ENCODE measurements at regions not wholly inside any gene's neighbourhood (a gene's known extent, or its start where the extent isn't known, plus 50 kb on each side); places are given as distances from the start of the nearest gene placed in this dataset.
"Not testable (repeated sequence)": the region's sequence is repeated elsewhere in the genome, so short reads cannot be mapped to it uniquely, and the experiment has no call there.

GRCh38 chr12:78562368-78563205 lies 302.0 kb upstream of the SYT1 start:
- no peak for DNase-seq
- H3K79me2 ChIP-seq (ENCODE audit: low read length), result no peaks in the 10 kb centered on the region

GRCh38 chr12:78563826-78564225 lies 300.7 kb upstream of the SYT1 start:
- no peaks in the 10 kb centered on the region for H3K4me1 ChIP-seq (ENCODE audit: low read length)
- H3K27ac ChIP-seq (ENCODE audit: low read length), result no peak overlapping the region
- DNase-seq, result no peak
- no peaks in the 10 kb centered on the region for H3K9me2 ChIP-seq (replicated peaks; ENCODE audit: insufficient read depth, low read length)
- H3K4me2 ChIP-seq (ENCODE audit: low read depth, low read length, poor library complexity, severe bottlenecking), result no peak overlapping the region
- no peak overlapping the region for H3K9ac ChIP-seq (ENCODE audit: low read length)
- H3K79me2 ChIP-seq (ENCODE audit: low read length), result no peaks in the 10 kb centered on the region
- H3K9me3 ChIP-seq (ENCODE audit: low read length), result no peaks in the 10 kb centered on the region
- H3K36me3 ChIP-seq (ENCODE audit: insufficient read depth, low read length), result no peaks in the 10 kb centered on the region
- no peaks in the 10 kb centered on the region for H4K20me1 ChIP-seq (ENCODE audit: insufficient read depth, low read depth, low read length)
- no peak overlapping the region for H3K4me3 ChIP-seq (ENCODE audit: low read length)
- H3K27me3 ChIP-seq (ENCODE audit: low read length), result no peaks in the 10 kb centered on the region
- no peak overlapping the region for H2AFZ ChIP-seq (ENCODE audit: low read length)

More at GRCh38 chr12:78562368-78563205, 302.0 kb upstream of the SYT1 start:
- Histone ChIP-seq H3K9me2 (replicated peaks; ENCODE audit: insufficient read depth, low read length) (no peaks in the 10 kb centered on the region), H3K4me1 (ENCODE audit: low read length) (no peaks in the 10 kb centered on the region), H3K27me3 (ENCODE audit: low read length) (no peaks in the 10 kb centered on the region), H3K27ac (ENCODE audit: low read length) (no peak overlapping the region), H2AFZ (ENCODE audit: low read length) (no peak overlapping the region), H3K4me2 (ENCODE audit: low read depth, low read length, poor library complexity, severe bottlenecking) (no peak overlapping the region), H4K20me1 (ENCODE audit: insufficient read depth, low read depth, low read length) (no peaks in the 10 kb centered on the region), H3K9me3 (ENCODE audit: low read length) (no peaks in the 10 kb centered on the region), H3K36me3 (ENCODE audit: insufficient read depth, low read length) (no peaks in the 10 kb centered on the region), H3K4me3 (ENCODE audit: low read length) (no peak overlapping the region), H3K9ac (ENCODE audit: low read length) (no peak overlapping the region)

GRCh38 chr12:78566456-78566855 lies 298.1 kb upstream of the SYT1 start:
- Histone ChIP-seq H3K27me3 (ENCODE audit: low read length) (no peaks in the 10 kb centered on the region), H3K9ac (ENCODE audit: low read length) (no peak overlapping the region), H3K4me1 (ENCODE audit: low read length) (no peaks in the 10 kb centered on the region), H4K20me1 (ENCODE audit: insufficient read depth, low read depth, low read length) (no peaks in the 10 kb centered on the region), H2AFZ (ENCODE audit: low read length) (no peak overlapping the region), H3K9me3 (ENCODE audit: low read length) (no peaks in the 10 kb centered on the region), H3K9me2 (replicated peaks; ENCODE audit: insufficient read depth, low read length) (no peaks in the 10 kb centered on the region), H3K79me2 (ENCODE audit: low read length) (no peaks in the 10 kb centered on the region), H3K4me2 (ENCODE audit: low read depth, low read length, poor library complexity, severe bottlenecking) (no peak overlapping the region), H3K36me3 (ENCODE audit: insufficient read depth, low read length) (no peaks in the 10 kb centered on the region), H3K27ac (ENCODE audit: low read length) (no peak overlapping the region), H3K4me3 (ENCODE audit: low read length) (no peak overlapping the region)
- no peak for DNase-seq

- no peaks in the 10 kb centered on the region for H3K79me2 ChIP-seq (ENCODE audit: low read length)
- H3K9me3 ChIP-seq (ENCODE audit: low read length), result no peaks in the 10 kb centered on the region
- no peak overlapping the region for H3K27ac ChIP-seq (ENCODE audit: low read length)
- H3K4me3 ChIP-seq (ENCODE audit: low read length), result no peak overlapping the region
- no peak for DNase-seq
- no peak overlapping the region for H2AFZ ChIP-seq (ENCODE audit: low read length)
- no peak overlapping the region for H3K9ac ChIP-seq (ENCODE audit: low read length)
- no peak overlapping the region for H3K4me2 ChIP-seq (ENCODE audit: low read depth, low read length, poor library complexity, severe bottlenecking)
- no peaks in the 10 kb centered on the region for H3K4me1 ChIP-seq (ENCODE audit: low read length)
- no peaks in the 10 kb centered on the region for H4K20me1 ChIP-seq (ENCODE audit: insufficient read depth, low read depth, low read length)
- no peaks in the 10 kb centered on the region for H3K9me2 ChIP-seq (replicated peaks; ENCODE audit: insufficient read depth, low read length)
- H3K27me3 ChIP-seq (ENCODE audit: low read length), result no peaks in the 10 kb centered on the region
- no peaks in the 10 kb centered on the region for H3K36me3 ChIP-seq (ENCODE audit: insufficient read depth, low read length)
Observed at GRCh38 chr12:78568321-78569020, 296.1 kb upstream of the SYT1 start.

- H3K4me1 ChIP-seq (ENCODE audit: low read length), result no peaks in the 10 kb centered on the region
- no peak overlapping the region for H3K9ac ChIP-seq (ENCODE audit: low read length)
- H3K27me3 ChIP-seq (ENCODE audit: low read length), result no peaks in the 10 kb centered on the region
- no peak overlapping the region for H3K4me2 ChIP-seq (ENCODE audit: low read depth, low read length, poor library complexity, severe bottlenecking)
- DNase-seq, result no peak
- H3K27ac ChIP-seq (ENCODE audit: low read length), result no peak overlapping the region
- no peaks in the 10 kb centered on the region for H4K20me1 ChIP-seq (ENCODE audit: insufficient read depth, low read depth, low read length)
- H3K9me2 ChIP-seq (replicated peaks; ENCODE audit: insufficient read depth, low read length), result no peaks in the 10 kb centered on the region
- H3K9me3 ChIP-seq (ENCODE audit: low read length), result no peaks in the 10 kb centered on the region
- H3K36me3 ChIP-seq (ENCODE audit: insufficient read depth, low read length), result no peaks in the 10 kb centered on the region
- no peak overlapping the region for H3K4me3 ChIP-seq (ENCODE audit: low read length)
- no peak overlapping the region for H2AFZ ChIP-seq (ENCODE audit: low read length)
- H3K79me2 ChIP-seq (ENCODE audit: low read length), result no peaks in the 10 kb centered on the region
Observed at GRCh38 chr12:78571953-78572352, 292.6 kb upstream of the SYT1 start.

GRCh38 chr12:78575208-78575607 lies 289.4 kb upstream of the SYT1 start:
- not testable (repeated sequence) for H3K4me2 ChIP-seq (ENCODE audit: low read depth, low read length, poor library complexity, severe bottlenecking); DNase-seq; H3K9me3 ChIP-seq (ENCODE audit: low read length); H3K4me1 ChIP-seq (ENCODE audit: low read length); H3K9ac ChIP-seq (ENCODE audit: low read length); H2AFZ ChIP-seq (ENCODE audit: low read length); H3K4me3 ChIP-seq (ENCODE audit: low read length); H3K27ac ChIP-seq (ENCODE audit: low read length); H4K20me1 ChIP-seq (ENCODE audit: insufficient read depth, low read depth, low read length); H3K36me3 ChIP-seq (ENCODE audit: insufficient read depth, low read length); H3K79me2 ChIP-seq (ENCODE audit: low read length); H3K27me3 ChIP-seq (ENCODE audit: low read length); H3K9me2 ChIP-seq (replicated peaks; ENCODE audit: insufficient read depth, low read length)

- Histone ChIP-seq H3K27ac (ENCODE audit: low read length) (no peak overlapping the region), H3K4me1 (ENCODE audit: low read length) (no peaks in the 10 kb centered on the region)
Observed at GRCh38 chr12:78579846-78580245, 284.7 kb upstream of the SYT1 start.

GRCh38 chr12:78580296-78580695 lies 284.3 kb upstream of the SYT1 start:
- Histone ChIP-seq H3K4me3 (ENCODE audit: low read length) (no peak overlapping the region), H3K9me3 (ENCODE audit: low read length) (peaks cover 18% of the 10 kb centered on the region), H3K27me3 (ENCODE audit: low read length) (no peaks in the 10 kb centered on the region), H3K79me2 (ENCODE audit: low read length) (no peaks in the 10 kb centered on the region), H2AFZ (ENCODE audit: low read length) (no peak overlapping the region), H3K4me1 (ENCODE audit: low read length) (no peaks in the 10 kb centered on the region), H3K4me2 (ENCODE audit: low read depth, low read length, poor library complexity, severe bottlenecking) (no peak overlapping the region), H3K36me3 (ENCODE audit: insufficient read depth, low read length) (no peaks in the 10 kb centered on the region), H4K20me1 (ENCODE audit: insufficient read depth, low read depth, low read length) (no peaks in the 10 kb centered on the region), H3K9me2 (replicated peaks; ENCODE audit: insufficient read depth, low read length) (no peaks in the 10 kb centered on the region), H3K27ac (ENCODE audit: low read length) (no peak overlapping the region), H3K9ac (ENCODE audit: low read length) (no peak overlapping the region)
- DNase-seq, result no peak

More at GRCh38 chr12:78579846-78580245, 284.7 kb upstream of the SYT1 start:
- H3K9ac ChIP-seq (ENCODE audit: low read length), result no peak overlapping the region
- no peak overlapping the region for H2AFZ ChIP-seq (ENCODE audit: low read length)
- H3K27me3 ChIP-seq (ENCODE audit: low read length), result no peaks in the 10 kb centered on the region
- H3K9me2 ChIP-seq (replicated peaks; ENCODE audit: insufficient read depth, low read length), result no peaks in the 10 kb centered on the region
- DNase-seq, result no peak
- peaks cover 16% of the 10 kb centered on the region for H3K9me3 ChIP-seq (ENCODE audit: low read length)
- H3K4me2 ChIP-seq (ENCODE audit: low read depth, low read length, poor library complexity, severe bottlenecking), result no peak overlapping the region
- no peak overlapping the region for H3K4me3 ChIP-seq (ENCODE audit: low read length)
- no peaks in the 10 kb centered on the region for H3K36me3 ChIP-seq (ENCODE audit: insufficient read depth, low read length)
- H3K79me2 ChIP-seq (ENCODE audit: low read length), result no peaks in the 10 kb centered on the region
- no peaks in the 10 kb centered on the region for H4K20me1 ChIP-seq (ENCODE audit: insufficient read depth, low read depth, low read length)

Measured in Karpas-422 (cell line).